Mononuclear cell (primary cell): ENCODE measurements at regions not wholly inside any gene's neighbourhood (a gene's known extent, or its start where the extent isn't known, plus 50 kb on each side); places are given as distances from the start of the nearest gene placed in this dataset.

ENCODE experiments used
- H3K27me3 ChIP-seq: 2 replicates; pipeline ENCODE4 v1.6.0; 2011; ENCODE audit warnings: low read length, control low read depth; ENCODE audit not compliant: insufficient read depth
- H3K4me1 ChIP-seq: 2 replicates; pipeline ENCODE4 v1.5.1; 2011; ENCODE audit warnings: mild to moderate bottlenecking, low read length, control low read depth; ENCODE audit not compliant: insufficient read depth
- H3K4me3 ChIP-seq: 2 replicates; pipeline ENCODE4 v1.5.1; 2011; ENCODE audit warnings: mild to moderate bottlenecking, low read length, moderate library complexity
- H3K9me3 ChIP-seq: 2 replicates; pipeline ENCODE4 v1.5.1; 2011; ENCODE audit warnings: low read depth, mild to moderate bottlenecking, control low read depth, low read length

DNA sequence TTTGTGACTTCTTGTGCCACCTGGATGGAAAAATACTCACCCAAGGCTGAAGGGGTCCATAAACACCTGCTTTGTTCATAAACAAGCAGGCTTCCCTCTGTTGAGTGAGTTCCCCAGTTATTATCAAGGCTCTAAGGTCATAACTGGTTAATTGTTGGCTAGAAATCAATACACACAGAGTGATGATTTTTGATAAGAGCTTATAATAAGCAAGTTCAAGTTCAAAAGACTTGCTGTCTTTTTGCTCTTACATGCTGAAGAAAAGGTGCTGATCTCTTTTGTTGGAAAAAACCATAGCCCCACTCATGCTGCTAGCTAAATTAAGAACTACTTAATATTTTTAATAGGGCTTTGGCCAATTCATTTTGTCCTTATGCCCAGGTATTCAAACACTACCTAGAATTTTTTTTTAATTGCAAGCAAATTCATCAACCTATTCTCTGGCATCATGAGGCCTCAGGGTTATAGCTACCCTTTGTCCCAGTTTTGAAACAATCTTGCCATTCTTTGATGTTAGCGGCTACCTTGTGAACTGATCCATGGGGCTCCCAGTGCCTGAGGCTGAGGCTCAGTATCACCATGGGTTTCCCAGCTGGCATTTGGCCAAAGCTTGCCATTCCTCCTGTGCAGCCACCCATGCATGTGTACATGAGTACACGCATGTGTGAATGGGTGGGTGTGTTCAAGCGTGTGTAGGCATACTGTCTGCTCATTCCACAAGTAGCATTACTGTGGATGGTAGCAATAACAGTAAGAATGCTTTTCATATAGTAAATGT, 127.6 kb upstream of the LPP start:
- peaks cover 4% of the 10 kb centered on the region for H3K4me1 ChIP-seq

DNA sequence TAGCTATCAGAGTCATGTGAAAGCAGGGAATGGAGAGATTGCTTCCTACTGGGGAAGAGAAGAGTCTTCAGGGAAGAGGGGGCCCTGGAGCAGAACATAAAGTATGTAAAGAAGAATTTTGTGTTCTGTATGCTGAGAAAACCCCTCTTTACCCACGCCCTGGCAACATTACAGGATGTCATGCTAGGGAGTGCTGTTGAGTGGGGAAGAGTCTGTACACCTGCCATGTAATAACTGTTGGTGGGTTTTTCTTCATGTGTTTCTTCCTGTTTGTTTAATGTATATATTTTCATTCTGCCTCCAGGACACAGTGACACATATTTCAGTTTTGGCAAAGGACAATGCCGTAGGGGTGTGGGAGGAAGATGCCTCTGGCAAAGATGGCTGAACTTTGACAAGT, 122.8 kb upstream of the LPP start:
- Histone ChIP-seq H3K4me3 (no peak overlapping the region), H3K9me3 (no peaks in the 10 kb centered on the region), H3K27me3 (no peaks in the 10 kb centered on the region), H3K4me1 (no peaks in the 10 kb centered on the region)

More for the DNA sequence above, 127.6 kb upstream of the LPP start:
- Histone ChIP-seq H3K9me3 (no peaks in the 10 kb centered on the region), H3K4me3 (no peak overlapping the region), H3K27me3 (no peaks in the 10 kb centered on the region)

DNA sequence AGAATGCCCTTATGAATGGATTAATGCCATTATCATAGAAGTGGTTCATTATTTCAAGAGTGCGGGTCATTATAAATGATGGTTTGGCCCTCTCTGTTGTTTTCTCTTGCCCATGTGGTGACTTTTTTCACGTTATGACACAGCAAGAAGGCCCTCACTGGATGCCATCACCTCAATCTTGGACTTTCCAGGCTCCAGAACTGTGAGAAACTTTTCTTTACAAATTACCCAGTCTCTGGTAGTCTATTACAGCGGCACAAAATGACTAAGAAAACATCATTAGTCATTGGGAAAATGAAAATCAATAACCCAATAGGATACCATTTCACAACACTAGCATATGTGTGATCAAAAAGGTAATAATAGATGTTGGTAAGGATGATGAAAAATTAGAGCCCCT, 119.0 kb upstream of the LPP start:
- H3K27me3 ChIP-seq: no peaks in the 10 kb centered on the region

DNA sequence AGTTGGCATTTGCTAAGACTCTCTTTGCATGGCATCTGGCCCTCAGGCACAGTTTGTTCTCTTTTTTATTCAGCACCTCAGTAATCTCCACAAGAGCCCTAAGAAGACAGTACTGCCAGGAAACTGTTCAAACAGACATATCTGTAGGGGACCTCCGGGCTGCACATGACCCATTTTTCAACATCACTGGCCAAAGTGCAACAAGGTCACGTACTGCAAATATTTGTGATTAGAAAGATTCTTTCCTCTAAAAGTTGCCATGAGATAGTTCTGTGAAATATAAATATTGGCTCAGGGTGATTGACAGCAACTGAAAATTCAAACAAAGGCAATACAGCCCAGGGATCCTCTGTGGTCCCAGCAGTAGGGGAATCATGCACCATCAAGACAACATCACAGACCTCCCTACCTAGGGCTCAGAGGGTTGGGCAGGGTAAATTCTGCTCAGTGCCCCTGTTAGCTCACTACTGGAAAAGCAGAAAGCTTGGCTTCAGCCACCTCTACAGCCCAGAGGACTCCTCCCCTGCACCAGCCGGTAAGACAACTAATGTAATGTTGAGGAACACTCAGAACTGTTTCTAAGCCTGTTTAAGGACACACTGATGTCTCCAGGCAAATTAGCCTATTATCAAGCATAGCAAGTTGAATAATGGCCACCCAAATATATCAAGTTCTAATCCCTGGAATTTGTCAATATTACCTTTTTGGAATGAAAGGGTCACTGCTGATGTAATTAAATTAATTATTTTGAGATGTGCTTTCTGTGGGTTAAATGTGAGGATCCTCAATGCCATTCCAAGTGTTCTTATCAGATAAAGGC, 117.4 kb upstream of the LPP start:
- H3K4me3 ChIP-seq: no peak overlapping the region
- H3K4me1 ChIP-seq: peaks cover 7% of the 10 kb centered on the region
- H3K9me3 ChIP-seq: no peaks in the 10 kb centered on the region
- no peaks in the 10 kb centered on the region for H3K27me3 ChIP-seq

More for the DNA sequence above, 119.0 kb upstream of the LPP start:
- H3K4me1 ChIP-seq: peaks cover 3% of the 10 kb centered on the region
- H3K4me3 ChIP-seq: no peak overlapping the region
- no peaks in the 10 kb centered on the region for H3K9me3 ChIP-seq

DNA sequence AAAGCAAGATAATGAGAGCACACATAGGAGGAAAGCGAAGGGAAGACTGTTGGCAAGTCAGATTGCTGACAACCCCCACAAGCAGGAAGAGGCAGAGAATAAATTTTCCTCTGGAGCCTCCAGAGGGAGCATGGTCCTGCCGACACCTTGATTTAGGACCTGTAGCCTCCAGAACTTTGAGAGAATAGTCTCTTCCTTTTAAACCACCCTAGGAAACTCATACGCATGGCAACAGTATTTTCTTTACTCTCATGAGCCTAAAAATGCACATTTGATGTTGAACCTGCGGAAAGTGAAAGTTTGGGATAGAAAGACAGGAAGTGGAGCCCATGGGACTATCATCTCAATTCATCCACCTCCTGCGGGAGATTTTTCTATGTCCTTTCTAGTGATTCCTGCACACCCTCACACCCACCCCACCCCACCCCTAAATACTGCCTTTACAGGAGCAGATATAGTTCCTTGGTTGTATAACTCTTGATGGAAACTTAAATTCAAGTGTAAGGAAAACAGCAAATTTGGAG, 116.7 kb upstream of the LPP start:
- Histone ChIP-seq H3K4me1 (peaks cover 7% of the 10 kb centered on the region), H3K27me3 (no peaks in the 10 kb centered on the region), H3K4me3 (no peak overlapping the region), H3K9me3 (no peaks in the 10 kb centered on the region)

DNA sequence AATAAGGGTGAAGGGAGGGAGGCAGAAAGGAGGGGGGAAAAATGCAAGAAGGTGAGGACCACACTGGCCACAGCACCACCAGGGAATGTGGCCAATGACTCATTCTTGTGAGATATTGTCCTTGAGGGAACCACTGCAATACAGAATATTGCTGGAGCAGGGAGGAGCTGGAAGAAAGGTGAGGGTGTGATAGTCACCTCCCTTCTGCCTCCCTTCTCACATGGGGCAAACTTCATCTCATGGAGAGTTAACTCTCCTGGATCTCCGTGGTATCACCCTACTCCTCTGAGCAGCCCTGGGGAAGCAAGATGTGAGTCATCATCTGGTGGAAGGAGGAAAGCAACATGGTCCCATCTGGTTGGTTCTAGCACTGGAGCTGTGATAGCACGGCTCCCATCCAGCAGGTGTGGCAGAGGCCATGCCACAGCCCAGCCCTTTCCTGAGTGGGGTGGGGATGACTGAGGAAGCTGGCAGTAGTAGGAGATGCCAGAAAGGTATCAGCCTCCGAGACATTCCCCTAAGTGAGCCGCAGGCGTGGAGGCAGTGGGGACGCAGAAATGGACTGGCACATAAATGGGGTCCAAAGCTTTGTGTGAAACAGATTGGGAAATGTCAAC, 115.9 kb upstream of the LPP start:
- Histone ChIP-seq H3K4me1 (peaks cover 7% of the 10 kb centered on the region), H3K9me3 (no peaks in the 10 kb centered on the region), H3K4me3 (no peak overlapping the region), H3K27me3 (no peaks in the 10 kb centered on the region)

DNA sequence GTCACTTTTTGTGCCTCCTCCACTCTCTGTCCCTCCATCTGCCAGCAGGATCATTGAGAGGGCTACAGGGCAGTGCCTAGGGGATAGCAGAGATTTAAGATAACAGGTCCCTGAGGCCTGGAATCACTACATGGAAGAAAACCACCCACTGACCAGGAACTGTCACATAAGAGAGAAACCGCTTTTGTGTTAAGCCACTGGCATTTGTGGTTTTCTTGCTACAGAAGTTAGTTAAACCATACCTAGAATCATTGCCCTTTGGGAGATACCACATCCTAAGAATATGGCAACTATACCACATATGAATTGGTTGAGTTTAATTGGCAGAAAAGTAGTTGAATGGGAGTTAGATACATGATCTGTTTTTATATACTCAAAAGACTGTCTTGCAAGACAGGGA, 112.8 kb upstream of the LPP start:
- Histone ChIP-seq H3K9me3 (no peaks in the 10 kb centered on the region), H3K27me3 (no peaks in the 10 kb centered on the region), H3K4me3 (no peak overlapping the region), H3K4me1 (peaks cover 7% of the 10 kb centered on the region)

DNA sequence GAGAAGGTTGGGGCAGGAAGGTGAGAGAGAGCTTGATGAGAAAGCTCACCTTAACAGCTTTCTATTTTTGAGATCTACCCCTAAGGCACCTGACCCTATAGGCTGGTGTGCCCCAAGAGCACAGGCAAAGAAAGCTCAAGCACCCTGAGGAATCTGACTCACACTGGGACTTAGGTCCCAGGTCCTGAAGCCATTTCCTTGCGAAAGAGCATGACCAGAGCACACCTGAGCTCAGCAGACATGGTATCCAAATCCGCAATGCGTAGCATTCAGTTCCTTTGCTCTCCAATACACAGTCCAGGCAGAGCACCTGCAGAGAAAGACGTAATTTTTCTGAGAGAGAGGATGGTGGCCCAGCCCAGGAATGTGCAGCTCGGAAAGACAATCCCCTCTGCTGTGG, 112.1 kb upstream of the LPP start:
- H3K4me3 ChIP-seq: no peak overlapping the region
- peaks cover 3% of the 10 kb centered on the region for H3K4me1 ChIP-seq
- no peaks in the 10 kb centered on the region for H3K9me3 ChIP-seq
- no peaks in the 10 kb centered on the region for H3K27me3 ChIP-seq

DNA sequence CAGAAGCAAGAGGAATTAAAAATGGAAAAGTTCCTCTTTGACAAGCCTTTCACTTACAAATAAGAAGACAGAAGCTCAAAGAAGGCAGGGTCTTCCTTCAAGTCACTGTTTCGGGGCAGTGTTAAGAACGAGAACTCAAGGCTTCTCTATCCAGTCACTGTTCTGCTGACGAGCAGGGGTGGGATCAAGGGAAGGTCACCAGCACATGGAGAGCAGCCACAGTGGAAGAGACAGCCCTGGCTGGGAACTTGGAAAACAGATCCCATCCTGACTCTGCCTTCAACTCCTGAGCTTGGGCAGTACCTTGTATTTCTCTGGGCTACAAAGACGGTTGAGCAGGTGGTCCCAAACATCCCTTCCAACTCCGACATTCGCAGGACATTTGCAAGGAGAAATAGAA, 111.5 kb upstream of the LPP start:
- peaks cover 3% of the 10 kb centered on the region for H3K4me1 ChIP-seq
- no peaks in the 10 kb centered on the region for H3K27me3 ChIP-seq
- H3K9me3 ChIP-seq: no peaks in the 10 kb centered on the region
- H3K4me3 ChIP-seq: no peak overlapping the region

DNA sequence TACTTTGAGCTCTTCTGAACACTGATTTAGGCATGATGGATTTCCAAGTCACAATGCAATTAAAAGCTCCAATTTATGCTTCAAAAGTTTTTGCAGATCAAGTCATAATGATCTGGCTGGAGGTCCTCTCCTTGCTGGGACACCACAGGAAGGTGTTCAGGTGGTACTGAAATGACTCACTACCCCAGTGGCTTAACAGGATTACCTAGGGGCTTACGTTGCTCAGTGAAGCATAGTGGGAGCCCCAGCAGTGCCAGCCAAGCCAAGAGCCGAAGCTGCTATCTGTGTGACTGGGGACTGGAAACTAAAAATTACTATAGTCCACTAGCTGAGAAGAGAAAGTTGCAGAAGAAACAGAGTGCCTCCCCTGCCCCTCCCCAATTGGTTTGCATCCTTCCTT, 110.1 kb upstream of the LPP start:
- H3K4me3 ChIP-seq: no peak overlapping the region
- peaks cover 3% of the 10 kb centered on the region for H3K4me1 ChIP-seq
- H3K27me3 ChIP-seq: no peaks in the 10 kb centered on the region
- no peaks in the 10 kb centered on the region for H3K9me3 ChIP-seq

DNA sequence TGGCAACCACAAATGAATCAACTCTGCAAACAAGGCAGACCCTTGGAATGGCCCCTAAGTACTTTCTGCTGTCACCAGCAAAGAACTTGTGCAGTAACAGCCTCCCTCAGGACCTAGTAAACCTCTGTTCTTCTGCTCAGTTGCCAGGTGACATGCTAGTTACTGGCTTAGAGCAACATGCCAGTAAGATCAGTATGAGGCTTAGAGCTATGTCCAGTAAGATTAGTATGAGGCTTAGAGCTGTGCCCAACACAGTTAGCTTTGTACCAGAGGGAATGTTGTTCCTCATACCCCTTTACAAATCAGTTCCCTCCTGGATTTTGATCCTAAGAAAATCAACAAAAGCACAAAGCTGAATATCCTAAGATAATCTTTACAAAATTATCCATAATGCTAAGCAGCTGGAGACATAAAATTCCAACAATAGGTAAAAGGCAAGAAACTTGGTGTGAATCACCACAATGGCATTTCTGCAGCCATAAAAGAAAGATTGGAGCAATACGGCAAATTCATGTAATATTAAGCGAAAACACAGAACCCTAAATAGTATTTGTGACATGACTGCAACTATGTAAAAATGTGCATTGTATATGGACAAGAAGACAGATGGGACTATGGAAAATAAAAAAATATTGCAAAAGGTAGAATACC, 107.3 kb upstream of the LPP start:
- H3K4me3 ChIP-seq: no peak overlapping the region
- peaks cover 13% of the 10 kb centered on the region for H3K4me1 ChIP-seq
- H3K9me3 ChIP-seq: no peaks in the 10 kb centered on the region
- no peaks in the 10 kb centered on the region for H3K27me3 ChIP-seq

DNA sequence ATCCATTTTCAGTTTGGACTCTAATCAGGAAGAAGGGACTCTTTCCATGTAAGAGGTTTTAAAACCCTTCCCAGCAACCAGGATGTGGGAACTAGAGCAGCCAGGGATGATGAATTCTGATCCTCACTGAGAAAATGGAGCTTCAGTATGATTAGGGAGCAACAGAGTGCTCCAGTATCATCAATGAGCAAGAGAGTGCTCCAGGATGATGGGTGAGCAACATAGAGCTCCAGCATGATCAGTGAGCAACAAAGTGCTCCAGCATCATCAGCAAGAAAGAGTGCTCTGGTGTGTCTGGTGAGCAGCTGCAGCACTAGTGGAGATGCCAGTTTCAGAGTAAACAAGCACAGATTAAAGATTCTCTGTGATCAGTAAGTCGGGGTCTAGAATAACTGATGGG, 106.4 kb upstream of the LPP start:
- Histone ChIP-seq H3K4me3 (no peak overlapping the region), H3K27me3 (no peaks in the 10 kb centered on the region), H3K9me3 (no peaks in the 10 kb centered on the region), H3K4me1 (peaks cover 13% of the 10 kb centered on the region)

DNA sequence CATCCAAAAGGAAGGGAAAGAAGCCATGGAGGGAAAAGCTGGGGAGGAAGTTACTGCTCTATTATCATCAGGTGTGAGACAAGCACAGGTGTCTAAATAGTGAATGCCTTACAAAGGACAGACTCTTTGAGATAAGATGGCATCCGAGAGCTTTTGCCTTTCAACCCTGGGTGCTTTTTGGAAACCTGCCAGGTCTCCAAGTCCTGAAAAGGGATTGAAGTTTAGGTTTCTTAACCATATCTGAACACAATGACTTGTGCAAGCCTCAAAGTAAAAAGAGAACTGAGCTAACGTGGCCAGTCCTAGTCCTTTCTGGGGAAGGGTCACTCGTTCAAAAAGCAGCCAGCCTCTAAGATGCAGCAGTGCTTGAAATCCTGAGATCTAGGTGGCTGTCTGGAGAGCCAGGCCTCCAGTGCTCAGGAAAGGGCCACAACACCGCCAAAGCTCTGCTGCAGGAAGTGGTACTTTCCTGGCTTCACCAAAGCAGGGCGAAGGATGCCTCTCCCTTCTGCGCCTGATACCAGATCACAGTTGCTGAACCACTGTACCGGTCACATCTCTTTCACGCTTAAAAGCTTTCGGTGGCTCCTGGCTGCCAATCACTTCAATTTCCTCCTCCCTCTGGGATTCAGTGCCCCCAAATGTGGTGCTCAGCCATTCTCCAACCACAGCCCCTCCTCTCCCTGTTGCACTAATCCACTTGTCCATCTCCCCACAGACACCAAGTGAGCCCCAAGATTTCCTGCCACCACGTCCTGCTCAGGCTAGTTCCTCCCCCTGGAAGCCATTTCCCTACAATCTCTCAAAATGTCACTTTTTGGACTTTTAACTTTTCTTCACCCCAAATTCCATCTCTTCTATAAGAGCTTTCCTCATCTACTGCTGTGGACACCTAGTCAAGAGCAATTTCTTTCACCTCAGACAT, 104.1 kb upstream of the LPP start:
- H3K9me3 ChIP-seq: no peaks in the 10 kb centered on the region
- no peak overlapping the region for H3K4me3 ChIP-seq
- peaks cover 13% of the 10 kb centered on the region for H3K4me1 ChIP-seq
- no peaks in the 10 kb centered on the region for H3K27me3 ChIP-seq

DNA sequence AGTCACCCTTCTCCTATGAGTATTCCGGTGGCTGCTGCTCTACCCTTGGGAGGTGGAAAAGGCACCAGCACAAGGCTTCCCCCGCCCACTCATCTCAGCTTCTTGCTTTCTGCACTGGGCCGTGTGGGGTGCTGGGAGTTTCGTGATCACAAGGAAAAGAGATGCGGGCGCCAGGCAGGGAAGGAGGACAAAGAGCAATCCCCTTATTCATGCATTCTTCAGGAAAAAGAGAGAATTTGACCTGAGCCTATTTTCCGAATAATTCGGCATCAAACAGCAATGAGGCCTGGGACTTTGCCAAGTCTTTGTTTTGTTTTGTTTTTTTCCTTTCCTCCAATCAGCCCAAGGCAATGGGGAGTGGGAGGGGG, 102.2 kb upstream of the LPP start:
- Histone ChIP-seq H3K27me3 (no peaks in the 10 kb centered on the region), H3K4me3 (no peak overlapping the region), H3K4me1 (peaks cover 13% of the 10 kb centered on the region)

More for the DNA sequence above, 102.2 kb upstream of the LPP start:
- H3K9me3 ChIP-seq: no peaks in the 10 kb centered on the region
